ENCODE measurements at regions not wholly inside any gene's neighbourhood (a gene's known extent, or its start where the extent isn't known, plus 50 kb on each side); places are given as distances from the start of the nearest gene placed in this dataset.
"Not testable (repeated sequence)": the region's sequence is repeated elsewhere in the genome, so short reads cannot be mapped to it uniquely, and the experiment has no call there.

GRCh38 chr2:138247302-138247701, 254.3 kb upstream of the SPOPL start:
- DNase-seq (ENCODE audit: low spot score): no peak
- intact Hi-C loops (cut with DNase I): no loop called here

GRCh38 chr2:138249207-138249606, 252.4 kb upstream of the SPOPL start:
- intact Hi-C loops (cut with DNase I): no loop called here
- no peak for DNase-seq (ENCODE audit: low spot score)

- intact Hi-C loops (cut with DNase I); DNase-seq (ENCODE audit: low spot score): not testable (repeated sequence)
Measured at GRCh38 chr2:138250843-138251320, 250.7 kb upstream of the SPOPL start.

DNA sequence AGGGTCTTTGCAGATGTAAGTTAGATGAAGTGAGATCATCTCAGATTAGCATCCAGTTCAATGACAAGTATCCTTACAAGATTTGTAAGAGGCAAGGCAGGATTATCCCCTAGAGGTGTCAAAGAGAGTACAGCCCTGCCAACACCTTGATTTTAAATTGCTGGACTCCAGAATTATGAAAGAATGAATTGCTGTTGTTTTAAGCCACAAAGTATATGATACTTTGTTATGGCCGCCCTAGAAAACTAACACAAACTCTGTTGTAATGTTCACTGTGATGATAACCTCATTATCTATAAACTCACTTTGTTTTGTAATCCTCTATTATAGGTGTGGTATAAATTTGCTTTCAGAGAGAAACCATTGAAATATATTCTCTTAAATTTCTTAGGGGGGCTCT, 249.0 kb upstream of the SPOPL start:
- no peak for DNase-seq (ENCODE audit: low spot score)
- intact Hi-C loops (cut with DNase I): no loop called here

- intact Hi-C loops (cut with DNase I): no loop called here
Measured at GRCh38 chr2:138255670-138256069, 245.9 kb upstream of the SPOPL start.

GRCh38 chr2:138267161-138267901, 234.2 kb upstream of the SPOPL start:
- intact Hi-C loops (cut with DNase I): no loop called here
- no peak for DNase-seq (ENCODE audit: low spot score)

More at GRCh38 chr2:138255670-138256069, 245.9 kb upstream of the SPOPL start:
- no peak for DNase-seq (ENCODE audit: low spot score)

- no peak for DNase-seq (ENCODE audit: low spot score)
- intact Hi-C loops (cut with DNase I): no loop called here
Measured at GRCh38 chr2:138267902-138268254, 233.7 kb upstream of the SPOPL start.

- intact Hi-C loops (cut with DNase I): no loop called here
- no peak for DNase-seq (ENCODE audit: low spot score)
Measured at GRCh38 chr2:138269765-138270164, 231.8 kb upstream of the SPOPL start.

GRCh38 chr2:138271467-138271866, 230.1 kb upstream of the SPOPL start:
- DNase-seq (ENCODE audit: low spot score): no peak
- intact Hi-C loops (cut with DNase I): no loop called here

DNA sequence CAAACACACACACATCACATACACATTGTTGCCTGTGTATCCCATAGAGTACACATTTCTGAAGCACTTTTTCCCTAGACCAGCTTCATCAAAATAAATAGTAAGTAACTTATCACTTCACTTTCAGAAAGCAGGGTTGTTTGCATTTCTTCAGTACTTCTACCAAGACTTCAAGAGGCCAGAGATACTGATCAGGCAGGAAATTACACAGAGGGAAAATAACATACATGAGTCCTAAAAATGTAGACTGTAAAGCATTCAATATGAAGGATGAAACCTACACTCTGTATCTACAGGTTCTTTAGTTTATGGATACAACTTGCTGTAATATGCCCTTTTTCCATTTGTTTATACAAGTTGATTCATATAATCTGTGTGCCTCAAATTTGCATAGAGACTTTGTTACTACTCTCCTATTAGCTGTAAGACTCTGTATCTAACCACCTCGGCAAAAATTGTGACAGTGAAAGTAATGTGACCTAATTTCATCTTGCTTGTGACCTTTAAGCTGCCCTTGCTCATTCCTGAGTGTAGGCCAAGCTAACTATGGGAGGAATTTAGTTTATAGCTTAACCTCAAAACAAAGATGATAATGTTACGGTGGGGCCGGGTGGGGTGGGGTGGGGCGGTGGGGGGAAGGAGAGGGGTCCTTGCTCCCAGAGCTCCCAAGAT, 228.9 kb upstream of the SPOPL start:
- intact Hi-C loops (cut with DNase I): no loop called here
- DNase-seq (ENCODE audit: low spot score): no peak

GRCh38 chr2:138273280-138273679, 228.3 kb upstream of the SPOPL start:
- DNase-seq (ENCODE audit: low spot score); intact Hi-C loops (cut with DNase I): not testable (repeated sequence)

DNA sequence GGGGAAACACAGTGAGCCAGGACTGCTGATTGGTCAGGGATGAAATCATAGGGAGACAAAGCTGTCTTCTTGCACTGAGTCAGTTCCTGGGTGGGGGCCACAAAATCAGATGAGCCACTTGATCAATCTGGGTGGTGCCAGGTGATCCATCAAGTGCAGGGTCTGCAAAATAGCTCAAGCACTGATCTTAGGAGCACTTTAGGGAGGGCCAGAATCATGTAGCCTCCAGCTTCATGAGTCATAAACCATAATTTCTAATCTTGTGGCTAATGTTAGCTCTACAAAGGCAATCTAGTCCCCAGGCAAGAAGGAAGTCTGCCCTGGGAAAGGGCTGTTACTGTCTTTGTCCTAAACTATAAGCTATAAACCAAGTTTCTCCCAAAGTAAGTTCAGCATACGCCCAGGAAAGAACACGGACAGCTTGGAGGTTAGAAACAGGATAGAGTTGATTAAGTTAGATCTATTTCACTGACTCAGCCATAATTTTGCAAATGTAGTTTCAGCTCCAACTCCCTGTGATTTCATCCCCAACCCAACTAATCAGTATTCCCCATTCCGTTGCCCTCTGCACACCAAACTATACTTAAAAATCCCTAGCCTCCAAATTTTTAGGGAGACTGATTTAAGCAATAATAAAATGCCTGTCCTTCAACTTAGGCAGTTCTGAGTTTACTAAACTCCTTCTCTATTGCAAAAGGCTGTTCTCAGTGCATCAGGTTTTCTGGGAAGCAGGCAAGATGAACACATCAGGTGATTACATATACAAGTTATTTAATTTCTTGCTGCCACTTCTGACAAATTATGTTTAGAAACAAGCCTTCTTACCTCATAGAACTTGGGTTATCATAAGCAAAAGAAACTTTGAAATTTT, 226.9 kb upstream of the SPOPL start:
- intact Hi-C loops (cut with DNase I): no loop called here
- DNase-seq (ENCODE audit: low spot score): no peak

- intact Hi-C loops (cut with DNase I): no loop called here
- DNase-seq (ENCODE audit: low spot score): no peak
Measured at GRCh38 chr2:138275292-138275690, 226.3 kb upstream of the SPOPL start.

GRCh38 chr2:138275881-138276280, 225.7 kb upstream of the SPOPL start:
- intact Hi-C loops (cut with DNase I): no loop called here
- no peak for DNase-seq (ENCODE audit: low spot score)

DNA sequence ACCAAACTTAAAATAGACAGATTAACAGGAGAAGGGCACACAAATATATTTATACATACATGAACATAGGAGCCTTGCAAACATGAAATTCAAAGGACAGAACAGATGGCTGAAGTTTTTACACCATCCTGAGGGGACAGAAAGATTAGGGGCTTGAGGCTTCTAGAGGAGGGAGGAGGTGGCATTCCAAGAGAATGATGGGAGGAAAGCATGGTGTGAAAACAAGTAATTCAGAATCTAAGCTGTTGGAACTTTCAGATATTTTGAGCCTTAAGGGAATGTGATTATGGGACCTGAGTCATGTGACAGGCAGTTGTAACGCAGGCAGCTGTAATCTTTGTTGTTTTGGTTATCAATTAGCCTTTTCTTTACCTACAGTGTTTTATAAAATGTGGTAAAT, 225.2 kb upstream of the SPOPL start:
- intact Hi-C loops (cut with DNase I): no loop called here
- no peak for DNase-seq (ENCODE audit: low spot score)

DNA sequence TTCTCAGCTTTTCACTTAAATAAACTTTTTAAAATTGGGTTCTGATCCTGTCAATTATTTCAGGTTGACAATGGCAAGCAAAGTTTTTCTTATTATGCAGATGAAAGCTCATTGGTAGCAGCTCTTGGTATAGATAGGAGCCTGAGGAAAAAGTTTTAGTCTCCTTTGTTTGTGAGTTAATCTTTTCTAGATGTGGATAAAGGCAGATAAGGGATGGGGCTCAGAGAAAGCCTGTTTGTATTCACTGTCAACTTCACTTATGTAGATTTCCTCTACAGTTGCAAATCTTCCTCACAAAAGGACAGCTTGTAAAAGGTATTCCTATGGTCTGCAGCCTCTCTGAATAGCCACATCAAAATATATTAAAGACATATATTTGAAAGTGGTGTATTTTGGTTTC, 224.5 kb upstream of the SPOPL start:
- intact Hi-C loops (cut with DNase I): no loop called here
- no peak for DNase-seq (ENCODE audit: low spot score)

GRCh38 chr2:138279871-138280270, 221.7 kb upstream of the SPOPL start:
- DNase-seq (ENCODE audit: low spot score): no peak
- intact Hi-C loops (cut with DNase I): no loop called here

GRCh38 chr2:138280999-138281695, 220.4 kb upstream of the SPOPL start:
- intact Hi-C loops (cut with DNase I): no loop called here
- DNase-seq (ENCODE audit: low spot score): no peak

- intact Hi-C loops (cut with DNase I): no loop called here
- no peak for DNase-seq (ENCODE audit: low spot score)
Measured at GRCh38 chr2:138282014-138282672, 219.4 kb upstream of the SPOPL start.

Data from cardiac septum (tissue), 1 donor.